Esophagus (tissue), 2 donors: ENCODE measurements at regions not wholly inside any gene's neighbourhood (a gene's known extent, or its start where the extent isn't known, plus 50 kb on each side); places are given as distances from the start of the nearest gene placed in this dataset.

Experiments
- H3K27ac ChIP-seq, 2 donors: one replicate each; pipeline ENCODE4 v1.5.1; 2013; ENCODE audit warnings: low read depth in 2 of 2, mild to moderate bottlenecking in 2 of 2, inconsistent platforms in 1 of 2, low read length in 1 of 2, moderate library complexity in 1 of 2
- H3K27me3 ChIP-seq, 2 donors: one replicate each; pipeline ENCODE4 v1.6.1; 2013; ENCODE audit warnings: low read length in 2 of 2, control low read depth in 1 of 2, mild to moderate bottlenecking in 1 of 2; ENCODE audit not compliant: insufficient read depth in 2 of 2, control insufficient read depth in 1 of 2
- H3K36me3 ChIP-seq, 2 donors: one replicate each; pipeline ENCODE4 v1.6.1; 2013; ENCODE audit warnings: low read length in 1 of 2; ENCODE audit not compliant: control insufficient read depth in 2 of 2, insufficient read depth in 2 of 2
- H3K4me1 ChIP-seq, 2 donors: one replicate each; pipeline ENCODE4 v1.6.1; 2013; ENCODE audit warnings: low read length in 1 of 2; ENCODE audit not compliant: control insufficient read depth in 2 of 2, insufficient read depth in 2 of 2
- H3K4me3 ChIP-seq, 2 donors: one replicate each; pipeline ENCODE4 v1.5.1; 2013; ENCODE audit warnings: low read length in 2 of 2, mild to moderate bottlenecking in 2 of 2, low read depth in 1 of 2, moderate library complexity in 1 of 2
- H3K9me3 ChIP-seq, 2 donors: one replicate each; pipeline ENCODE4 v1.6.1; 2013; ENCODE audit warnings: mild to moderate bottlenecking in 2 of 2, low read depth in 1 of 2, low read length in 1 of 2, moderate library complexity in 1 of 2; ENCODE audit not compliant: control insufficient read depth in 2 of 2, insufficient read depth in 1 of 2
- WGBS, 2 donors: extraction: QIAGEN DNeasy Blood & Tissue Kit; methylation state at CpG; one replicate each; pipeline ENCODE4 v1.1.7; 2013; 5-methylcytosine and 5-hydroxymethylcytosine counted together
- donor health status: healthy with polysubstance abuse.
- donor health status: Bipolar disorder and iron deficiency.

- 73 to 75% methylated on average over 9 to 10 of the region's 10 CpGs for WGBS, 2 donors
- Histone ChIP-seq H3K9me3 (no peaks in the 10 kb centered on the region), H3K36me3 (no peaks in the 10 kb centered on the region), H3K4me1 (peaks cover 0 to 2% of the 10 kb centered on the region in 2 donors), H3K27ac (no peak overlapping the region), H3K27me3 (no peaks in the 10 kb centered on the region), H3K4me3 (no peak overlapping the region)
Measured at GRCh38 chr10:2225609-2226008, 488.3 kb upstream of the ADARB2 start.

- no peak overlapping the region for H3K4me3 ChIP-seq
- H3K4me1 ChIP-seq, result peaks cover 0 to 2% of the 10 kb centered on the region in 2 donors
- 81 to 82% methylated on average over 8 of the region's 8 CpGs for WGBS, 2 donors
- H3K27ac ChIP-seq, result no peak overlapping the region
- no peaks in the 10 kb centered on the region for H3K9me3 ChIP-seq
- no peaks in the 10 kb centered on the region for H3K36me3 ChIP-seq
- no peaks in the 10 kb centered on the region for H3K27me3 ChIP-seq
Measured at GRCh38 chr10:2223548-2224320, 486.4 kb upstream of the ADARB2 start.

- WGBS, 2 donors, result 84 to 85% methylated on average over 6 of the region's 6 CpGs
- Histone ChIP-seq H3K4me1 (peaks cover 0 to 2% of the 10 kb centered on the region in 2 donors), H3K27me3 (no peaks in the 10 kb centered on the region), H3K36me3 (no peaks in the 10 kb centered on the region), H3K27ac (no peak overlapping the region), H3K9me3 (no peaks in the 10 kb centered on the region), H3K4me3 (no peak overlapping the region)
Measured at GRCh38 chr10:2222631-2223030, 485.3 kb upstream of the ADARB2 start.

- Histone ChIP-seq H3K4me1 (no peaks in the 10 kb centered on the region), H3K9me3 (peaks cover 0 to 2% of the 10 kb centered on the region in 2 donors), H3K27me3 (no peaks in the 10 kb centered on the region), H3K27ac (no peak overlapping the region), H3K36me3 (no peaks in the 10 kb centered on the region), H3K4me3 (no peak overlapping the region)
- 48 to 54% methylated on average over 10 of the region's 10 CpGs for WGBS, 2 donors
Measured at GRCh38 chr10:2214805-2215204, 477.5 kb upstream of the ADARB2 start.

- no peak overlapping the region for H3K4me3 ChIP-seq
- peaks cover 0 to 2% of the 10 kb centered on the region in 2 donors for H3K9me3 ChIP-seq
- H3K27me3 ChIP-seq, result no peaks in the 10 kb centered on the region
- WGBS, 2 donors, result 79 to 85% methylated on average over 12 of the region's 12 CpGs
- no peaks in the 10 kb centered on the region for H3K36me3 ChIP-seq
- no peaks in the 10 kb centered on the region for H3K4me1 ChIP-seq
- no peak overlapping the region for H3K27ac ChIP-seq
Measured at GRCh38 chr10:2214092-2214491, 476.8 kb upstream of the ADARB2 start.

- Histone ChIP-seq H3K4me3 (no peak overlapping the region), H3K4me1 (no peaks in the 10 kb centered on the region), H3K27me3 (no peaks in the 10 kb centered on the region), H3K9me3 (peaks cover 0 to 2% of the 10 kb centered on the region in 2 donors), H3K36me3 (no peaks in the 10 kb centered on the region), H3K27ac (no peak overlapping the region)
- 76 to 78% methylated on average over 11 of the region's 11 CpGs for WGBS, 2 donors
Measured at GRCh38 chr10:2212244-2212834, 475.0 kb upstream of the ADARB2 start.

GRCh38 chr10:2210088-2210487, 472.8 kb upstream of the ADARB2 start:
- no peaks in the 10 kb centered on the region for H3K36me3 ChIP-seq
- H3K27ac ChIP-seq, result no peak overlapping the region
- H3K9me3 ChIP-seq, result peaks cover 0 to 2% of the 10 kb centered on the region in 2 donors
- no peaks in the 10 kb centered on the region for H3K27me3 ChIP-seq
- H3K4me1 ChIP-seq, result no peaks in the 10 kb centered on the region
- 32 to 35% methylated on average over 7 of the region's 7 CpGs for WGBS, 2 donors
- no peak overlapping the region for H3K4me3 ChIP-seq

- no peak overlapping the region for H3K4me3 ChIP-seq
- H3K36me3 ChIP-seq, result no peaks in the 10 kb centered on the region
- 77 to 83% methylated on average over 7 of the region's 7 CpGs for WGBS, 2 donors
- H3K9me3 ChIP-seq, result no peaks in the 10 kb centered on the region
- H3K27ac ChIP-seq, result no peak overlapping the region
- no peaks in the 10 kb centered on the region for H3K27me3 ChIP-seq
- no peaks in the 10 kb centered on the region for H3K4me1 ChIP-seq
Measured at GRCh38 chr10:2208106-2208505, 470.8 kb upstream of the ADARB2 start.

GRCh38 chr10:2207246-2207922, 470.1 kb upstream of the ADARB2 start:
- 93 to 94% methylated on average over 27 of the region's 27 CpGs for whole genome bisulfite sequencing, 2 donors
- H3K27me3 ChIP-seq, result no peaks in the 10 kb centered on the region
- H3K27ac ChIP-seq, result no peak overlapping the region
- no peaks in the 10 kb centered on the region for H3K9me3 ChIP-seq
- H3K36me3 ChIP-seq, result no peaks in the 10 kb centered on the region
- no peaks in the 10 kb centered on the region for H3K4me1 ChIP-seq
- H3K4me3 ChIP-seq, result no peak overlapping the region
